ENCODE measurements at regions not wholly inside any gene's neighbourhood (a gene's known extent, or its start where the extent isn't known, plus 50 kb on each side); places are given as distances from the start of the nearest gene placed in this dataset.

- Mint-ChIP-seq H3K27me3 (no peaks in the 10 kb centered on the region), H3K4me1 (peaks cover 16% of the 10 kb centered on the region), H3K36me3 (no peaks in the 10 kb centered on the region), H3K27ac (no peak overlapping the region), H3K4me3 (no peak overlapping the region), H3K9me3 (no peaks in the 10 kb centered on the region)
- ATAC-seq (ENCODE audit: low read depth) (no peak), DNase-seq (ENCODE audit: low spot score in 2 of 2) (no peak)
Observed at GRCh38 chr6:158920311-158920905, 79.6 kb downstream of the RSPH3 start.

GRCh38 chr6:158919865-158920264, 80.1 kb downstream of the RSPH3 start:
- no peaks in the 10 kb centered on the region for H3K27me3 Mint-ChIP-seq
- H3K4me1 Mint-ChIP-seq, result peaks cover 21% of the 10 kb centered on the region
- H3K4me3 Mint-ChIP-seq, result no peak overlapping the region
- ATAC-seq (ENCODE audit: low read depth), result no peak
- no peaks in the 10 kb centered on the region for H3K9me3 Mint-ChIP-seq
- H3K27ac Mint-ChIP-seq, result no peak overlapping the region
- DNase-seq (ENCODE audit: low spot score in 2 of 2), result no peak
- no peaks in the 10 kb centered on the region for H3K36me3 Mint-ChIP-seq

- ATAC-seq (ENCODE audit: low read depth) (no peak), DNase-seq (ENCODE audit: low spot score in 2 of 2) (no peak)
- Mint-ChIP-seq H3K4me1 (peaks cover 36% of the 10 kb centered on the region), H3K27ac (no peak overlapping the region), H3K36me3 (no peaks in the 10 kb centered on the region), H3K9me3 (no peaks in the 10 kb centered on the region), H3K4me3 (no peak overlapping the region), H3K27me3 (no peaks in the 10 kb centered on the region)
Observed at GRCh38 chr6:158916617-158917016, 83.4 kb downstream of the RSPH3 start.

- Mint-ChIP-seq H3K36me3 (no peaks in the 10 kb centered on the region), H3K9me3 (no peaks in the 10 kb centered on the region), H3K27ac (peak overlapping the region; percentile 39), H3K27me3 (no peaks in the 10 kb centered on the region), H3K4me1 (peaks cover 38% of the 10 kb centered on the region), H3K4me3 (no peak overlapping the region)
- ATAC-seq (ENCODE audit: low read depth) (no peak), DNase-seq (ENCODE audit: low spot score in 2 of 2) (no peak)
Observed at GRCh38 chr6:158914923-158915322, 85.1 kb downstream of the RSPH3 start.

- H3K36me3 Mint-ChIP-seq, result no peaks in the 10 kb centered on the region
- DNase-seq (ENCODE audit: low spot score in 2 of 2) (no peak), ATAC-seq (ENCODE audit: low read depth) (no peak)
- peaks cover 40% of the 10 kb centered on the region for H3K4me1 Mint-ChIP-seq
- H3K4me3 Mint-ChIP-seq, result no peak overlapping the region
- H3K9me3 Mint-ChIP-seq, result no peaks in the 10 kb centered on the region
- no peaks in the 10 kb centered on the region for H3K27me3 Mint-ChIP-seq
- H3K27ac Mint-ChIP-seq, result peak overlapping the region; percentile 99
Observed at GRCh38 chr6:158913580-158913979, 86.4 kb downstream of the RSPH3 start.

- Mint-ChIP-seq H3K9me3 (no peaks in the 10 kb centered on the region), H3K36me3 (no peaks in the 10 kb centered on the region), H3K4me3 (peak overlapping the region; percentile 14), H3K27me3 (no peaks in the 10 kb centered on the region), H3K27ac (peak overlapping the region; percentile 99), H3K4me1 (peaks cover 36% of the 10 kb centered on the region)
- DNase-seq (ENCODE audit: low spot score in 2 of 2) (no peak), ATAC-seq (ENCODE audit: low read depth) (no peak)
Observed at GRCh38 chr6:158912655-158913054, 87.3 kb downstream of the RSPH3 start.

GRCh38 chr6:158911746-158912480, 88.1 kb downstream of the RSPH3 start:
- no peaks in the 10 kb centered on the region for H3K9me3 Mint-ChIP-seq
- H3K27me3 Mint-ChIP-seq, result no peaks in the 10 kb centered on the region
- peak overlapping the region; percentile 35 for H3K4me3 Mint-ChIP-seq
- H3K4me1 Mint-ChIP-seq, result peaks cover 34% of the 10 kb centered on the region
- ATAC-seq (ENCODE audit: low read depth) (peak; percentile 34), DNase-seq (ENCODE audit: low spot score in 2 of 2) (peak in 1 of 2 donors; percentile 17)
- no peaks in the 10 kb centered on the region for H3K36me3 Mint-ChIP-seq
- peak overlapping the region; percentile 99 for H3K27ac Mint-ChIP-seq

GRCh38 chr6:158910484-158911440, 89.2 kb downstream of the RSPH3 start:
- Mint-ChIP-seq H3K4me3 (peak overlapping the region; percentile 80), H3K9me3 (peaks cover 5% of the 10 kb centered on the region), H3K27me3 (no peaks in the 10 kb centered on the region), H3K36me3 (peaks cover 2% of the 10 kb centered on the region), H3K27ac (peak overlapping the region; percentile 99), H3K4me1 (peaks cover 34% of the 10 kb centered on the region)
- ATAC-seq (ENCODE audit: low read depth) (peak; percentile 83), DNase-seq (ENCODE audit: low spot score in 2 of 2) (peak; percentile 33 to 48)

- Mint-ChIP-seq H3K4me3 (peak overlapping the region; percentile 80), H3K27me3 (no peaks in the 10 kb centered on the region), H3K27ac (peak overlapping the region; percentile 99), H3K9me3 (peaks cover 11% of the 10 kb centered on the region), H3K36me3 (peaks cover 8% of the 10 kb centered on the region), H3K4me1 (peaks cover 28% of the 10 kb centered on the region)
- no peak for DNase-seq (ENCODE audit: low spot score in 2 of 2)
- ATAC-seq (ENCODE audit: low read depth), result peak; percentile 6
Observed at GRCh38 chr6:158909938-158910337, 90.1 kb downstream of the RSPH3 start.

GRCh38 chr6:158908606-158909005, 89.4 kb upstream of the EZR start:
- H3K9me3 Mint-ChIP-seq, result peaks cover 14% of the 10 kb centered on the region
- H3K4me1 Mint-ChIP-seq, result peaks cover 21% of the 10 kb centered on the region
- H3K27me3 Mint-ChIP-seq, result no peaks in the 10 kb centered on the region
- DNase-seq (ENCODE audit: low spot score in 2 of 2) (no peak), ATAC-seq (ENCODE audit: low read depth) (no peak)
- H3K36me3 Mint-ChIP-seq, result peaks cover 10% of the 10 kb centered on the region
- H3K4me3 Mint-ChIP-seq, result no peak overlapping the region
- no peak overlapping the region for H3K27ac Mint-ChIP-seq

- no peak overlapping the region for H3K27ac Mint-ChIP-seq
- H3K36me3 Mint-ChIP-seq, result peaks cover 10% of the 10 kb centered on the region
- H3K4me1 Mint-ChIP-seq, result peaks cover 21% of the 10 kb centered on the region
- DNase-seq (ENCODE audit: low spot score in 2 of 2) (no peak), ATAC-seq (ENCODE audit: low read depth) (no peak)
- no peaks in the 10 kb centered on the region for H3K27me3 Mint-ChIP-seq
- peaks cover 14% of the 10 kb centered on the region for H3K9me3 Mint-ChIP-seq
- H3K4me3 Mint-ChIP-seq, result no peak overlapping the region
Observed at GRCh38 chr6:158907931-158908330, 88.8 kb upstream of the EZR start.

GRCh38 chr6:158906926-158907325, 87.8 kb upstream of the EZR start:
- H3K4me3 Mint-ChIP-seq, result no peak overlapping the region
- peaks cover 12% of the 10 kb centered on the region for H3K4me1 Mint-ChIP-seq
- DNase-seq (ENCODE audit: low spot score in 2 of 2), result no peak
- no peak overlapping the region for H3K27ac Mint-ChIP-seq
- no peaks in the 10 kb centered on the region for H3K27me3 Mint-ChIP-seq
- H3K9me3 Mint-ChIP-seq, result peaks cover 14% of the 10 kb centered on the region
- peaks cover 10% of the 10 kb centered on the region for H3K36me3 Mint-ChIP-seq
- ATAC-seq (ENCODE audit: low read depth), result no peak

GRCh38 chr6:158905277-158905676, 86.1 kb upstream of the EZR start:
- Mint-ChIP-seq H3K9me3 (peaks cover 14% of the 10 kb centered on the region), H3K4me3 (no peak overlapping the region), H3K27me3 (no peaks in the 10 kb centered on the region), H3K27ac (no peak overlapping the region), H3K36me3 (peaks cover 10% of the 10 kb centered on the region), H3K4me1 (peaks cover 5% of the 10 kb centered on the region)
- ATAC-seq (ENCODE audit: low read depth), result no peak
- DNase-seq (ENCODE audit: low spot score in 2 of 2), result no peak

GRCh38 chr6:158903801-158904200, 84.6 kb upstream of the EZR start:
- no peak for DNase-seq (ENCODE audit: low spot score in 2 of 2)
- Mint-ChIP-seq H3K27ac (no peak overlapping the region), H3K4me1 (peaks cover 2% of the 10 kb centered on the region), H3K36me3 (peaks cover 10% of the 10 kb centered on the region), H3K4me3 (no peak overlapping the region), H3K27me3 (no peaks in the 10 kb centered on the region), H3K9me3 (peaks cover 14% of the 10 kb centered on the region)
- no peak for ATAC-seq (ENCODE audit: low read depth)
